ENCODE measurements at regions not wholly inside any gene's neighbourhood (a gene's known extent, or its start where the extent isn't known, plus 50 kb on each side); places are given as distances from the start of the nearest gene placed in this dataset.

DNA sequence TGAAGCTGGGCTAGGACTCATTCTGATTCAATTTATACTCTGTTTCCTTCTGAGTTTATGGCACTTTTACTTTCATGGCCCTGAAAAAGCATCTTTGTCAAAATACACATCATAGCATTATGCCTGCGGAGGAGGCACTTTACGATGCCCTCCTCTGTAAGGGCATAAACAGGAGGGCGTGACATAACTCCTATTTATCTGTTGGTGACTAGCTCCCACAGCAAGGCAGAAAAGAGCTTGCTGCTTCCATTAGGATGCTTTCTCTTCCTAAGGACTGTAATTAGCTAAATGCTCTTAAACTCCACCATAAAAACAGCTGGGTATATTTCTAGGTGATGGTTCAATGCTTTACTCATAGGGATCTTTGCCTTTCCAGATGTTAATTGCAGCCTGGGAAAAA is 315.2 kb upstream of the GHITM start (continued):
- TF ChIP-seq, protein P1, sequence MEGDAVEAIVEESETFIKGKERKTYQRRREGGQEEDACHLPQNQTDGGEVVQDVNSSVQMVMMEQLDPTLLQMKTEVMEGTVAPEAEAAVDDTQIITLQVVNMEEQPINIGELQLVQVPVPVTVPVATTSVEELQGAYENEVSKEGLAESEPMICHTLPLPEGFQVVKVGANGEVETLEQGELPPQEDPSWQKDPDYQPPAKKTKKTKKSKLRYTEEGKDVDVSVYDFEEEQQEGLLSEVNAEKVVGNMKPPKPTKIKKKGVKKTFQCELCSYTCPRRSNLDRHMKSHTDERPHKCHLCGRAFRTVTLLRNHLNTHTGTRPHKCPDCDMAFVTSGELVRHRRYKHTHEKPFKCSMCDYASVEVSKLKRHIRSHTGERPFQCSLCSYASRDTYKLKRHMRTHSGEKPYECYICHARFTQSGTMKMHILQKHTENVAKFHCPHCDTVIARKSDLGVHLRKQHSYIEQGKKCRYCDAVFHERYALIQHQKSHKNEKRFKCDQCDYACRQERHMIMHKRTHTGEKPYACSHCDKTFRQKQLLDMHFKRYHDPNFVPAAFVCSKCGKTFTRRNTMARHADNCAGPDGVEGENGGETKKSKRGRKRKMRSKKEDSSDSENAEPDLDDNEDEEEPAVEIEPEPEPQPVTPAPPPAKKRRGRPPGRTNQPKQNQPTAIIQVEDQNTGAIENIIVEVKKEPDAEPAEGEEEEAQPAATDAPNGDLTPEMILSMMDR (IDR thresholded peaks at IDR 0.05): no peak
- TF ChIP-seq TFCP2L1 (CRISPR knock-in tag; IDR thresholded peaks at IDR 0.05) (no peak), HEYL (CRISPR knock-in tag; IDR thresholded peaks at IDR 0.05) (no peak), CEBPB (IDR thresholded peaks at IDR 0.05) (no peak), HOXB5 (CRISPR knock-in tag; IDR thresholded peaks at IDR 0.05) (no peak)
- TF ChIP-seq, protein P2, sequence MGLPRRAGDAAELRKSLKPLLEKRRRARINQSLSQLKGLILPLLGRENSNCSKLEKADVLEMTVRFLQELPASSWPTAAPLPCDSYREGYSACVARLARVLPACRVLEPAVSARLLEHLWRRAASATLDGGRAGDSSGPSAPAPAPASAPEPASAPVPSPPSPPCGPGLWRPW (IDR thresholded peaks at IDR 0.05): no peak

DNA sequence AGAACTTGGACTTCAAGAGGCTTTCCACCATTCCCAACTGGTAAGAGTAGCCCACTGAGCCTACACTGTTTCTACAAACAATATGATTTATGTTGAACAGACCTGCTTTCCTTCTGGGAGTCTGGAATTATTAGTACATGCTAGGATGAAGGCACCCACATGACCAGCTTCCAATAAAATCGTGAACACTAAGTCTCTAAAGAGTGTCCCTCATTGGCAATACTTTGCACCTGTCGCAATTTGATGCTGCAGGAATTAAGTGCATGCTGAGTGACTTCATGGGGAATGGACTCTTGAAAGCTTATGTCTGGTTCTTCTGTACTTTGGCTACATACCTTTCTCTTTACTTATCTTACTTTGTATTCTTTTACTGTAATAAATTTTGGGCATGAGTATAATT is 305.2 kb upstream of the GHITM start:
- H3K27ac ChIP-seq: no peak overlapping the region
- TF ChIP-seq, protein P3, sequence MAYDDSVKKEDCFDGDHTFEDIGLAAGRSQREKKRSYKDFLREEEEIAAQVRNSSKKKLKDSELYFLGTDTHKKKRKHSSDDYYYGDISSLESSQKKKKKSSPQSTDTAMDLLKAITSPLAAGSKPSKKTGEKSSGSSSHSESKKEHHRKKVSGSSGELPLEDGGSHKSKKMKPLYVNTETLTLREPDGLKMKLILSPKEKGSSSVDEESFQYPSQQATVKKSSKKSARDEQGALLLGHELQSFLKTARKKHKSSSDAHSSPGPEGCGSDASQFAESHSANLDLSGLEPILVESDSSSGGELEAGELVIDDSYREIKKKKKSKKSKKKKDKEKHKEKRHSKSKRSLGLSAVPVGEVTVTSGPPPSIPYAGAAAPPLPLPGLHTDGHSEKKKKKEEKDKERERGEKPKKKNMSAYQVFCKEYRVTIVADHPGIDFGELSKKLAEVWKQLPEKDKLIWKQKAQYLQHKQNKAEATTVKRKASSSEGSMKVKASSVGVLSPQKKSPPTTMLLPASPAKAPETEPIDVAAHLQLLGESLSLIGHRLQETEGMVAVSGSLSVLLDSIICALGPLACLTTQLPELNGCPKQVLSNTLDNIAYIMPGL (CRISPR knock-in tag; IDR thresholded peaks at IDR 0.05; ENCODE audit: borderline replicate concordance): no peak
- TF ChIP-seq BHLHE40 (IDR thresholded peaks at IDR 0.05; ENCODE audit: low read depth, low read length) (no peak), RAD21 (conservative IDR thresholded peaks at IDR 0.05 in 1 of 2, IDR thresholded peaks at IDR 0.05 in 1 of 2) (no peak), MAFK (IDR thresholded peaks at IDR 0.05; ENCODE audit: partially characterized antibody) (no peak), GATA3 (IDR thresholded peaks at IDR 0.05; ENCODE audit: borderline replicate concordance) (no peak), FOXS1 (CRISPR knock-in tag; IDR thresholded peaks at IDR 0.05) (no peak), CEBPB (IDR thresholded peaks at IDR 0.05) (no peak), MYC (IDR thresholded peaks at IDR 0.05; ENCODE audit: borderline replicate concordance, low read length) (no peak), JUNB (IDR thresholded peaks at IDR 0.05) (no peak), HOXB13 (CRISPR knock-in tag; IDR thresholded peaks at IDR 0.05; ENCODE audit: low read depth) (no peak), HOXA7 (CRISPR knock-in tag; IDR thresholded peaks at IDR 0.05) (no peak), NR3C1 (IDR thresholded peaks at IDR 0.05) (no peak), ZC3H11A (IDR thresholded peaks at IDR 0.05) (no peak)
- WGBS (ENCODE audit: missing lambda C conversion rate): 3% methylated on average over 2 of the region's 2 CpGs
- no peak overlapping the region for H3K4me3 ChIP-seq
- H3K4me2 ChIP-seq: no peak overlapping the region
- ChIA-PET CTCF (interaction anchor here (1.3 kb wide), 1 partner anchor 38 kb away, joined by 3 read pairs; no protein-coding TSS in a partner anchor), POLR2A (no interaction called here)
- no peak for DNase-seq (ENCODE audit: low read depth in 1 of 2, low spot score in 1 of 2)
- no peaks in the 10 kb centered on the region for H3K4me1 ChIP-seq
- no peaks in the 10 kb centered on the region for H3K9me3 ChIP-seq
- no peak for FAIRE-seq
- no peak for ATAC-seq

DNA sequence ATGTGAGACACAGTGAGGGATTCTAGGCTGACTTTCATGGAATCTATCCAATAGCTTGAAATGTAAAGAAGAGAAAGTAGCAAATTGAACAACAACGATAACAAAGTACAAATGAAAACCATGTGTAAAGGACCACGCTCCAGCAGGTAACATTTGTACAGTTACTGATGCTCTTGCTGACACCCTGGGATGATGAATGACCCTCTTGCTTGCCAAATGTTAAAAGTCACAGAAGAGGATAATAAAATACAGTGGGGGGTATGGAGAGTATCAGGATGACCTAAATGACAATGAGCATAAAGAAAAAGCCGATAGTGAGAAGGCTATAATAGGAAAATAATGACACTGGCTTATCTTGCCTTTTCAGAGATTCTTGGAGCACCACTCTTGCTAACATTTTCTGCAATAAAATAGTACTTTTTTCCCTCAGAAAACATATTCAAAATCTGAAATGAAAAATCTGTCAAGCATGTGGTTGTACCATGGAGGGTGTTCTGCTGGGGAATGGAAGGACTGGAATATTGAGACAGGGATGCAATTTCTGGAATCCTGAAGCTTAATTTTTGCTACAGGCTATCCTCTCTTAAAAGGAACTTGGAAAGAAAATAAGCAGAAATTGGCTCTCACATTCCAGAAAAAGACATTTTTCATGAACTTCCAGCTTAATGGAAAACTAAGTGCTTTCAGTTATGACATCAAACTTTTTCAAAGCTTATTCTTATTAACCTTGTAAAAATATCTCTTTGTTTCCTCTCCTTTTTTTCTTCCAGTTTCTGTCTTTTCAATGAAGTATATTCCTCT is 303.2 kb upstream of the GHITM start:
- 1% methylated on average over 3 of the region's 3 CpGs for WGBS (ENCODE audit: missing lambda C conversion rate)
- no peak for DNase-seq (ENCODE audit: low read depth in 1 of 2, low spot score in 1 of 2)
- Histone ChIP-seq H3K9me3 (no peaks in the 10 kb centered on the region), H3K4me3 (no peak overlapping the region), H3K4me2 (no peak overlapping the region), H3K27ac (no peak overlapping the region), H3K4me1 (no peaks in the 10 kb centered on the region)
- ChIA-PET POLR2A (no interaction called here), CTCF (interaction anchor here (1.0 kb wide), 1 partner anchor 13 kb away, joined by 3 read pairs; no protein-coding TSS in a partner anchor)
- TF ChIP-seq ZFP36 (IDR thresholded peaks at IDR 0.05; ENCODE audit: borderline replicate concordance, partially characterized antibody): no peak
- no peak for TF ChIP-seq NFE2L2 (conservative IDR thresholded peaks at IDR 0.05; ENCODE audit: low read length)
- TF ChIP-seq MAFK (IDR thresholded peaks at IDR 0.05; ENCODE audit: partially characterized antibody): no peak
- TF ChIP-seq POLR2AphosphoS2 (conservative IDR thresholded peaks at IDR 0.05; ENCODE audit: low read length): no peak
- TF ChIP-seq, protein P4, sequence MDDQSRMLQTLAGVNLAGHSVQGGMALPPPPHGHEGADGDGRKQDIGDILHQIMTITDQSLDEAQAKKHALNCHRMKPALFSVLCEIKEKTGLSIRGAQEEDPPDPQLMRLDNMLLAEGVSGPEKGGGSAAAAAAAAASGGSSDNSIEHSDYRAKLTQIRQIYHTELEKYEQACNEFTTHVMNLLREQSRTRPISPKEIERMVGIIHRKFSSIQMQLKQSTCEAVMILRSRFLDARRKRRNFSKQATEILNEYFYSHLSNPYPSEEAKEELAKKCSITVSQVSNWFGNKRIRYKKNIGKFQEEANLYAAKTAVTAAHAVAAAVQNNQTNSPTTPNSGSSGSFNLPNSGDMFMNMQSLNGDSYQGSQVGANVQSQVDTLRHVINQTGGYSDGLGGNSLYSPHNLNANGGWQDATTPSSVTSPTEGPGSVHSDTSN (IDR thresholded peaks at IDR 0.05): no peak
- no peak for TF ChIP-seq KDM5A (IDR thresholded peaks at IDR 0.05)
- TF ChIP-seq BHLHE40 (IDR thresholded peaks at IDR 0.05; ENCODE audit: low read depth, low read length): no peak
- TF ChIP-seq GATA3 (IDR thresholded peaks at IDR 0.05; ENCODE audit: borderline replicate concordance): no peak
- no peak for TF ChIP-seq RFX5 (IDR thresholded peaks at IDR 0.05)
- TF ChIP-seq HOXB5 (CRISPR knock-in tag; IDR thresholded peaks at IDR 0.05): no peak
- no peak for TF ChIP-seq JUNB (IDR thresholded peaks at IDR 0.05)
- no peak for TF ChIP-seq ZC3H11A (IDR thresholded peaks at IDR 0.05)
- TF ChIP-seq, protein P2 (IDR thresholded peaks at IDR 0.05): no peak
- no peak for TF ChIP-seq EHF (CRISPR knock-in tag; IDR thresholded peaks at IDR 0.05)
- ATAC-seq: no peak
- FAIRE-seq: no peak

All from A549 (cell line).